Activated T-cell treated with anti-CD3 and anti-CD28 coated beads for 24 hours (primary cell): ENCODE measurements at regions not wholly inside any gene's neighbourhood (a gene's known extent, or its start where the extent isn't known, plus 50 kb on each side); places are given as distances from the start of the nearest gene placed in this dataset.
"Not testable (repeated sequence)": the region's sequence is repeated elsewhere in the genome, so short reads cannot be mapped to it uniquely, and the experiment has no call there.

Source experiments
- DNase-seq: peaks from one replicate; pipeline ENCODE4 v3.0.0-alpha.2; 2020; ENCODE audit warnings: low read depth

- not testable (repeated sequence) for DNase-seq
Observed at GRCh38 chr5:177664737-177665136, 64.8 kb downstream of the B4GALT7 start.

- DNase-seq: not testable (repeated sequence)
Observed at GRCh38 chr5:177665172-177665571, 65.2 kb downstream of the B4GALT7 start.

GRCh38 chr5:177665960-177666359 is 66.0 kb downstream of the B4GALT7 start:
- not testable (repeated sequence) for DNase-seq

- DNase-seq: not testable (repeated sequence)
Observed at GRCh38 chr5:177671035-177671754, 71.3 kb downstream of the B4GALT7 start.

GRCh38 chr5:177671755-177672690 is 72.1 kb downstream of the B4GALT7 start:
- DNase-seq: peak; percentile 67
